BJ (cell line): ENCODE measurements at regions not wholly inside any gene's neighbourhood (a gene's known extent, or its start where the extent isn't known, plus 50 kb on each side); places are given as distances from the start of the nearest gene placed in this dataset.
"Not testable (repeated sequence)": the region's sequence is repeated elsewhere in the genome, so short reads cannot be mapped to it uniquely, and the experiment has no call there.

Experiments used
- CTCF ChIA-PET: fragments of 350-600 bp; formaldehyde crosslinking; extraction: SDS; loops from one replicate; lab custom pipeline; 2021; ENCODE audit warnings: antibody characterized with exemption, inconsistent platforms; lab: Yijun Ruan, JAX
- POLR2A ChIA-PET: fragments of 300-600 bp; sonication (Branson Sonifier 250); formaldehyde crosslinking; extraction: SDS; loops from one replicate; lab custom pipeline; 2021; ENCODE audit warnings: antibody characterized with exemption; lab: Charles Lee
- DNase-seq: peaks from one replicate; pipeline ENCODE4 v3.0.0-alpha.2; 2011; ENCODE audit warnings: low read depth
- H3K27me3 ChIP-seq: 2 replicates; pipeline ENCODE4 v1.6.0; 2011; ENCODE audit warnings: low read length; ENCODE audit not compliant: control insufficient read depth, insufficient read depth
- H3K36me3 ChIP-seq: 2 replicates; pipeline ENCODE4 v1.5.1; 2011; ENCODE audit warnings: low read length; ENCODE audit not compliant: control insufficient read depth, insufficient read depth
- H3K4me3 ChIP-seq: 2 replicates; pipeline ENCODE4 v1.5.1; 2011; ENCODE audit warnings: low read depth, mild to moderate bottlenecking, control low read depth, low read length
- TF ChIP-seq, protein P1 (sequence below): IDR thresholded peaks from 2 replicates; pipeline ENCODE4 v1.5.1; 2011; ENCODE audit warnings: low read depth, mild to moderate bottlenecking, control low read depth, inconsistent platforms, low read length, moderate library complexity; ENCODE audit not compliant: insufficient read depth

DNA sequence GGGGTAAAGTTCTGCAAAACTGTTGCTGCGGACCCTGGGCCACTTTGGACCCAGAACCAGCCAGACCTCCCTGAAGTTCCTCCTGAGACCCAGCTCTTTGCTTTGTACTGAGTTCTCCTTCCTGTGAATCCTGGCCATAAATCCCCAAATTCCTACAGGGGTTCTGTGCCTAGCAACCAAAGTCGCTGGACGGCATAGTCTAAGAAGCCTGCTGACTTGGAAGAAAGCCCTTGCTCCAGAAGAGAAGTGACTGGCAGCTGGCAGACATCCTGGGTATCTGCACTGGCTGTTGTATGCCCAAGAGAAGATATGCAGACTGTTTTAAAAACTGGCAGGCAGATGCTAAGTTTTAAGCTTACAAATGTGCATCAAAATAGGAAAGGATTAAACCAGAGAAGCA lies 99.9 kb upstream of the SLC24A4 start:
- CTCF ChIA-PET = no interaction called here
- Histone ChIP-seq H3K36me3 (no peaks in the 10 kb centered on the region), H3K27me3 (no peaks in the 10 kb centered on the region), H3K4me3 (no peak overlapping the region)
- TF ChIP-seq, protein P1, sequence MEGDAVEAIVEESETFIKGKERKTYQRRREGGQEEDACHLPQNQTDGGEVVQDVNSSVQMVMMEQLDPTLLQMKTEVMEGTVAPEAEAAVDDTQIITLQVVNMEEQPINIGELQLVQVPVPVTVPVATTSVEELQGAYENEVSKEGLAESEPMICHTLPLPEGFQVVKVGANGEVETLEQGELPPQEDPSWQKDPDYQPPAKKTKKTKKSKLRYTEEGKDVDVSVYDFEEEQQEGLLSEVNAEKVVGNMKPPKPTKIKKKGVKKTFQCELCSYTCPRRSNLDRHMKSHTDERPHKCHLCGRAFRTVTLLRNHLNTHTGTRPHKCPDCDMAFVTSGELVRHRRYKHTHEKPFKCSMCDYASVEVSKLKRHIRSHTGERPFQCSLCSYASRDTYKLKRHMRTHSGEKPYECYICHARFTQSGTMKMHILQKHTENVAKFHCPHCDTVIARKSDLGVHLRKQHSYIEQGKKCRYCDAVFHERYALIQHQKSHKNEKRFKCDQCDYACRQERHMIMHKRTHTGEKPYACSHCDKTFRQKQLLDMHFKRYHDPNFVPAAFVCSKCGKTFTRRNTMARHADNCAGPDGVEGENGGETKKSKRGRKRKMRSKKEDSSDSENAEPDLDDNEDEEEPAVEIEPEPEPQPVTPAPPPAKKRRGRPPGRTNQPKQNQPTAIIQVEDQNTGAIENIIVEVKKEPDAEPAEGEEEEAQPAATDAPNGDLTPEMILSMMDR = no peak
- POLR2A ChIA-PET = no interaction called here
- no peak for DNase-seq

- H3K27me3 ChIP-seq = no peaks in the 10 kb centered on the region
- H3K4me3 ChIP-seq = no peak overlapping the region
- no peak for DNase-seq
- POLR2A ChIA-PET = no interaction called here
- CTCF ChIA-PET = no interaction called here
- TF ChIP-seq, protein P1 = no peak
- no peaks in the 10 kb centered on the region for H3K36me3 ChIP-seq
Observed at GRCh38 chr14:92224358-92224954, 98.5 kb upstream of the SLC24A4 start.

DNA sequence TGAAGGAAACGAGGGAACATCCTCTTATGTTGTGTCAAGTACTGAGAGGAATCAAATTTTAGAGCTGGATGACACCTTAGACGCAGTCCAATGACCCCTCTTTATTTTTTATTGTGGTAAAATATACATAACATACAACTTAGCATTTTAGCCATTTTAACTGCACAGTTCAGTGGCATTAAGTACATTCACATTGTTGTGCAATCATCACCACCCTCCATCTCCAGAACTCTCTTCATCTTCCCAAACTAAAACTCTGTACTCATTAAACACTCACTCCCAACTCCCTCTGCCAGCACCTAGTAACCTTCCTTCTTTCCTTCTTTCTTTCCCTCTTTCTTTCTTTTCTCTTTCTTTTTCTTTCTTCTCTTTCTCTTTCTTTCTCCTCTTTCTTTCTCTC lies 97.2 kb upstream of the SLC24A4 start:
- Histone ChIP-seq H3K27me3 (no peaks in the 10 kb centered on the region), H3K36me3 (no peaks in the 10 kb centered on the region), H3K4me3 (no peak overlapping the region)
- no peak for DNase-seq
- ChIA-PET CTCF (no interaction called here), POLR2A (no interaction called here)
- TF ChIP-seq, protein P1 = no peak

DNA sequence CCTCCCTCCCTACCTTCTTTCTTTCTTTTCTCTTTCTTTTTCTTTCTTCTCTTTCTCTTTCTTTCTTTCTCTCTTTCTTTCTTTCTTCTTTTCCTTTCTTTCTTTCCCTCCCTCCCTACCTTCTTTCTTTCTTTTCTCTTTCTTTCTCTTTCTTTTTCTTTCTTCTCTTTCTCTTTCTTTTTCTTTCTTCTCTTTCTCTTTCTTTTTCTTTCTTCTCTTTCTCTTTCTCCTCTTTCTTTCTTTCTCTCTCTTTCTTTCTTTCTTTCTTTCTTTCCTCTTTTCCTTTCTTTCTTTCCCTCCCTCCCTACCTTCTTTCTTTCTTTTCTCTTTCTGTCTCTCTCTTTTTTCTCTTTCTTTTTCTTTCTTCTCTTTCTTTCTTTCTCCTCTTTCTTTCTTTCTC lies 96.8 kb upstream of the SLC24A4 start:
- POLR2A ChIA-PET, H3K27me3 ChIP-seq, CTCF ChIA-PET: not testable (repeated sequence)

GRCh38 chr14:92236243-92236900 lies 86.6 kb upstream of the SLC24A4 start:
- TF ChIP-seq, protein P1 = no peak
- POLR2A ChIA-PET = no interaction called here
- H3K36me3 ChIP-seq = no peaks in the 10 kb centered on the region
- DNase-seq = no peak
- peaks cover 2% of the 10 kb centered on the region for H3K27me3 ChIP-seq
- CTCF ChIA-PET = interaction anchor here (1.1 to 1.2 kb wide), 2 partner anchors 19 to 24 kb away, joined by 3 read pairs; no protein-coding TSS in a partner anchor
- no peak overlapping the region for H3K4me3 ChIP-seq

More for the DNA sequence above, 96.8 kb upstream of the SLC24A4 start:
- DNase-seq, H3K4me3 ChIP-seq, H3K36me3 ChIP-seq: not testable (repeated sequence)
